ENCODE measurements at regions not wholly inside any gene's neighbourhood (a gene's known extent, or its start where the extent isn't known, plus 50 kb on each side); places are given as distances from the start of the nearest gene placed in this dataset.

DNA sequence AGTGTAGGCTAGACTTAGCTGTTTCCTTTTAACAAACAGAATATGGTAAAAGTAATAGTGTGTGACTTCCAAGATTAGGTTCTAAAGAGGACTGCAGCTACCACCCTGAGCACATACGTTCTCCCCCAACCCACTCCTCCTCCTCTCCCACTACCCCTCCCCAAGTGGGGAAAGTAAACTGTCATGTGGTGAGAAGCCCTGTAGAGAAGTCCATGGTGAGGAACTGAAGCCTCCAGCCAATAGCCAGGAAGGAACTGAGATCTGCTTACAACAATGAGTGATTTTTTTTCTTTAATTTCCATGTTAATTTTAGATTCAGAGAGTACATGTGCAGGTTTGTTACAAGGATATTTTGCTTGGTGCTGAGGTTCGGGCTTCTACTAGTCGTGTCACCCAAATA is 57.0 kb upstream of the EGLN3 start:
- no peak for DNase-seq

DNA sequence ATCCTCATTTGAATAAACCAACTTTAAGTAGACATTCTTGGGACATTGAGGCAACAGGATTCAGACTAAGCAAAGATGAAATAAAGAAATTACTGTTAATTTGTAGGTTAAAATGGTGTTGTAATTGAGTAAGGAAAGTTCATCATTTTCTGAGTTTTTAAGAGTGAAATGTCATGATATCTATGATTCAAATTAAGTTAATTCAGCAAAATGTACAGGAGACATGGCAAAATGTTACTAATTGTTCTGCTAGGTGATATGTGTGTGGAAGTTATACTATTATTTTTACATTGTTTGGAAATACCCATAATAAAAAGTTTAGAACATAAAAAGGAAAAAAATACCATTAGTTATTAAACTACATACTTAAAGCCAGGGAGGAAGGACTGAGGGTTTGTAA is 55.0 kb upstream of the EGLN3 start:
- DNase-seq: no peak

DNA sequence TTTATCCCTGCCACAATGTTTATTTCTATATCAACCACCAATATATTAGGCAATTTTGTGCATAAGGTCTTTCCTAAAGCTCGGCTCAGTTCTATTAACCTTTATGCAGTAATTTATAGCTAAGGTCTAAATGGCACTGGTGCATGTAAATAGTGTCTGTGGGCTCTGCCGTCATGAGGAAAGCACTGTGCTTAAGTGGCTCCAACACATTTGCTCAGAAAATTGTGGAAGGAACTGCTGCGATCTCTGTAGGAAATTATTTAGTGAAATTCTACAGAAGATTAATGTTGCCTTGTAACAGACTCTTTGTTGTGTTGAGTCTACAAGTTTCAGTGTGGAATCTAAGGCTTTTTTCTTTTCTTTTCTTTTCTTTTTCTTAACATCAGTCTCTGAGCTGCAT is 54.0 kb upstream of the EGLN3 start:
- no peak for DNase-seq

DNA sequence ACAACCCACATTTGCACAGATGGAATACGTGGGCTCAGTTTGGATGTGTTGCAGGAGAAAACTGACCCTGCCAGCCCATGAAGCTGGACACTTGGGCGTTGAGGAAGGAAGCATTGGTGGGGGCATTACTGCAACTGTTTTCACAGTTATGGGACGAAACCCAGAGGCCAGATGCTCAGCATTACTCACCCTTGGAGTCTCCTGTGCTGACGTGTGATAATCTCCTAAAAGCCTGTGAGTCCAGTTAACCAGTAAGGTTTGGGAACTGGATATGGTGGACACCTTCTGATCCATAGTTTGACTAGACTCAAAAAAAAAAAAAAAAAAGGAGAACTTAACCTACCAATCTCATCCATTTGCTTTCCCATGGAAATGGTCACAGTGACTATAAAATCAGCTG is 52.8 kb upstream of the EGLN3 start:
- no peak for DNase-seq

DNA sequence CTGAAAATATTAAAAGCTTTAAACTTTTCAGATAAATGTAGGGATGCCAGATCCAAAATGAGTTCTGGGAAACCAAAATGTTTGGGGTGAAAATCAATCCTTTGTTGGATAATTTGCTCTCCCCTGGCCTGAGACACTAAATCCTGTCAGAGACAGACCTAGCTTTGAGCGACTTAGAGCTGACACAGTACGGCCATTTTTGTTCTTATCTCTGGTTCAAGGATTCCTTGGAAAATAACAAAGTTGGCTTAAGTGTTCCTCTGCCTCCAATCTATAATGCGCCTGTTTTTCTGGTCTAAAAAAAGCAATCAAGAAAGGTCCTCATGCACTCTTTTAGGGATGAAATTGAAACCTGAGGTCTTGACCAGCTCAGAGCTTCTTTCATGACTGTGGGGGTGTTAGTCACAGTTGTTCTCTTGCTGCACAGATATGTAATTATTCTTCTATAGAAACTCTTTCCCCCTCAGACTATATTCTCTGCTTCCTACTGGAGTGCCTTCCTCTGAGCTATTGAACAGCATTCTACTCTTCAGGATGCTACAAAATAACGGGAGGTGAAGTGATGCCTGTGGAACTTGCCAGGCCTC is 52.3 kb upstream of the EGLN3 start:
- no peak for DNase-seq

Measured in stimulated activated naive CD4-positive, alpha-beta T cell (primary cell).